ENCODE measurements at regions not wholly inside any gene's neighbourhood (a gene's known extent, or its start where the extent isn't known, plus 50 kb on each side); places are given as distances from the start of the nearest gene placed in this dataset.
"Not testable (repeated sequence)": the region's sequence is repeated elsewhere in the genome, so short reads cannot be mapped to it uniquely, and the experiment has no call there.

DNA sequence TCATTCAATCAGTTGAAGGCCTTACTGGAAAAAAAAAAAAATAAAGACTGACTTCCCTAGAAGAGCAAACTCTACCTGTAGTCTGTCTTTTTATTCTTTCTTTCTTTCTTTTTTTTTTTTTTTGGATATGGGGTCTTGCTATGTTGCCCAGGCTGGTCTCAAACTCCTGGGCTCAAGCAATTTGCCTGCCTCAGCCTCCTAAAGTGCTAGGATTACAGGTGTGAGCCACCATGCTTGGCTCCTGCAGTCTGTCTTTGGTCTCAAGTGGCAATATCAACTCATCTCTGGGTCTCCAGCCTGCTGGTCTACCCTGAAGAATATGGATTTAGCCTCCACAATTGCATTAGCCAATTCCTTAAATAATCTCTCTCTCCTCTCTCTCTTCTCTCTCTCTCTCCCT lies 167.7 kb upstream of the P2RY1 start:
- no peak for DNase-seq (ENCODE audit: low spot score)

DNA sequence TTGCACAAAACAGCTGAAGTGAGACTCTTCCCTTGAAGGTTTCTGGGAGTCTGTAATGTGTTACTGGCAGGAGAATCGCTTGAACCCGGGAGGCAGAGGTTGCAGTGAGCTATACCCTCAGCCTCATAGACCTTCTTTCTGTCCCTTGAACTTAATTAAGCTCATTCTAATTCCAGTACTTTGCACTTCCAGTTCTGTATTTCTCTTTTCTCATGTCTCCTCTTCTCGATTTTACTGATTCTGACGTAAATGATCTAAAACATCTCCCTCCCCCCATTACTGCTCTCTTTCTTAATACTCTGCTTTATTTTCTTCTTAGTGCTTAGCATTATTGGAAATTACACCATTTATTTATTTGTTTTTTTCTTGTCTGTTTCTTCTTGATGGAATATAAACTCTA lies 165.4 kb upstream of the P2RY1 start:
- DNase-seq (ENCODE audit: low spot score) = no peak

- DNase-seq (ENCODE audit: low spot score) = no peak
Measured at GRCh38 chr3:152671446-152672319, 163.2 kb upstream of the P2RY1 start.

DNA sequence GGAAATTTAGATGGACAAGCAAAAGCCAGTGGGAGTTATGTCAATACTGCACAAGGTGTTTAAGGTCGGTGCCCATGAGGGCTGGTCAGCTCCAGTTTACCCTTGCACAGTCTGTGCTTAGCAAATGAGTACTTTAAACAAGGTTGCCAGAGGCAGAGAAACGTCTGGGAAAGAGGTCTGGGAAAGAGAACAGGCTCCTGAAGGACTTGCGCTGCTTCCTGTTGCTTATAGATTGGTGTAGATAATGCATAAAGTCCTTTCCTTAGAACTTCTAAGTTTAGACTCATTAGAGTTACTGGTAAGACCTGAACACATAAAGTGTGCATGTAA lies 162.6 kb upstream of the P2RY1 start:
- DNase-seq (ENCODE audit: low spot score) = no peak

GRCh38 chr3:152676810-152677379 lies 158.0 kb upstream of the P2RY1 start:
- no peak for DNase-seq (ENCODE audit: low spot score)

DNA sequence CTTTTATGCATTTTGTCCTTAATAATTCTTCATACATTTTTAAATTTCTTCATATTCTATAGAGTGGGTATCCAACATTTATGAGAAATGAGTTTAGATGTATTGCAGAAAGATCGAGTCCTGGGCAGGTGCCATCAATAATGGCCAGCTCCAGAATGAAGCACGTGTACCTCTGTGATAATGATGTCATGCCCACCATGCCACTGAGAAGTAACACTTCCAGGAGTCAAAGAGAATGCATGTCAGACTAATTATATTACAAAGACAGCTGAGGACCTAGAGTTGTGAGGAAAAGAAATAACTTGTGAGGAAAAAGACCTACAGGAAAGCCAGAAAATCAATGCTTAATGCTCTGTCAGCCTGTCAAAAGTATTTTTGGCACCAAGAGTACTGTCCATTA lies 157.4 kb upstream of the P2RY1 start:
- DNase-seq (ENCODE audit: low spot score) = no peak

DNA sequence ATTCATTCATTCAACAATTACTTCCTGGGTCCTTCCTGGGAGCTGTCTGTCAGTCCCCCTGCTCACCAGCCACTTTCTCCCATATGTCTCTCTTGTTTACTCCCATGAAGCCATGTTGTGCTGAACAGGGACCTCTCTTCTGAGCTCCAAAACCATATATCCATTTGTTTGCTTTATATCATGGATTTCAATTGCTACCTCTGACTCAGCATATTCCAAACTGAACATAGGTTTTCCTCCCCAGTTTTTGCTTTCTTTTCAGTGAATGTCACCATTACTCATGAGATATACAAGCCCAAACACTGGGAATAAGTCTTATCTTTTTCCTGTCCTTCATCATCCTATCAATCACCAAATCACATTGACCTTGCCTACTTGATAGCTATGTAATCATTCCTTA lies 152.5 kb upstream of the P2RY1 start:
- DNase-seq (ENCODE audit: low spot score) = no peak

DNA sequence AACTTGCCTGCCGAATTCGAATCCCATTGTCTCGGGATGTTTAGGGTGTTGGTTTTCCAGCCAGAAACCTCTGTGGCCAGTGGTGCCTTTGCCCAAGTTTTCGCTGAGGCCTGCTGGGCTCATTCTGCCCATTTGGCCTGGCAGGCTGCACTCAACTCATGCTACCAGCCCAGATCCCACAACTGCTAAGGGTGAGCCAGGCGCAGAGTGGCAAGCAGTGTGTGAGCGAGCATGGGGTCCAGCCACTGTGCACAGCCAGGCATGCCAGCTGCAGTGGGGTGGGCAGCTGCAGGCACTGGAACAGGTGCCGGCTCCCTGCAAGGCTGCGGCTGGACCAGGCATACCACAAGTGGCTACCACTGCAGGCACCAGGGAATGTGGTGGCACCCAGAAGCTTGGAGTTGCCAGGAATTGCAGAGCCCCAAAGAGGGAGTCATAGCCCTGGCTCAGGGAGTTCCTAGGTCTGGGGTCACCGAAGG lies 151.4 kb upstream of the P2RY1 start:
- DNase-seq (ENCODE audit: low spot score) = no peak

DNA sequence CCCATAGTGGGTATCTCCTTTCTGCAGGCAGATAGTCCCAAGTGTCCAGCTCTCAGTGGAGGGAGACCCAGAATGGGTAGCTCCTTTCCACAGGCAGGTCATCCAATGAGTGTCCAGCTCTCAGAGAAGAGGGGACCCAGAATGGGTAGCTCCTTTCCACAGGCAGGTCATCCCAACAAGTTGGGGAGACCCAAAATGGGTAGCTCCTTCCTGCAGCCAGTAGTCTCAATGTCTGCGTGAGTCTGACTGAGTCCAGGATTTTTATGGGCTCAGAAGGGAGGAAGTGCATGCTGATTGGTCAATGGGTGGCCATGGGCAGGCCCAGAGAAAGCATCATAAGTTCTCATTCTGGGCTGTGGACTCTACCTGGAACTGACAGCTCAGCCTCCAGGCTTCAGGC lies 150.7 kb upstream of the P2RY1 start:
- DNase-seq (ENCODE audit: low spot score) = no peak

- DNase-seq (ENCODE audit: low spot score) = no peak
Measured at GRCh38 chr3:152688313-152688712, 146.6 kb upstream of the P2RY1 start.

GRCh38 chr3:152692326-152692725 lies 142.6 kb upstream of the P2RY1 start:
- DNase-seq (ENCODE audit: low spot score) = not testable (repeated sequence)

DNA sequence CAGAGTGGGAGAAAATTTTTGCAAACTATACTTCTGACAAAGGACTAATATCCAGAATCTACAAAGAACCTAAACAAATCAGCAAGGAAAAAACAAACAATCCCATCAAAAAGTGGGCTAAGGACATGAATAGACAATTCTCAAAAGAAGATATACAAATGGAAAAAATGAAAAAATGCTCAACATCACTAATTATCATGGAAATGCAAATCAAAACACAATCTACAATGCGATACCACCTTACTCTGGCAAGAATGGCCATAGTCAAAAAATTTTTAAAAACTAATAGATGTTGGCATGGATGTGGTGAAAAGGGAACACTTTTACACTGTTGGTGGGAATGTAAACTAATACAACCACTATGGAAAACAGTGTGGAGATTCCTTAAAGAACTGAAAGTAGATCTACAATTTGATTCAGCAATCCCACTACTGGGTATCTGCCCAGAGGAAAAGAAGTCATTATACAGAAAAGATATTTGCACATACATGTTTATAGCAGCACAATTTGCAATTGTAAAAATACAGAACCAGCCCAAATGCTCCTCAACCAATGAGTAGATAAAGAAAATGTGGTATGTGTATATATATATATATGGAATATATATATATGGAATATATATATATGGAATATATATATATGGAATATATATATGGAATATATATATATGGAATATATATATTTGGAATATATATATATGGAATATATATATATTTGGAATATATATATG lies 141.2 kb upstream of the P2RY1 start:
- DNase-seq (ENCODE audit: low spot score) = not testable (repeated sequence)

DNA sequence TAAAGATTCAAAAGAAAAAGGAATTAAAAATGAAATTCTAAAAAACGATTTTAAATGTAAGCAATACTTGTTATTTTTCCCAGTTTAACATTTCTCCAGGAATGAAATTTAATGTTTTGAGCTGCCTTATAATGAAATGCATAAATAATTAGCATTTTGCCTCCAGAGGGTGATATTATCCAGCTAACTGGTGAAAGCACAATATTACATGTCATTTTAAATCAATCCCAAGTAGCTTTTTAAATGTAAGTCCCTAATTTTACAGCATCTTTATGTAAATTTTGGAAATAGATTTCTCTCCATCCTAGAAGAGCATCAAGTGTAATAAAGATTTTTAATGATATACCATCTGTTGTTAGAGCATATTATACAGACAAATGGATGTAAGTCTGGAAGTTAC lies 139.1 kb upstream of the P2RY1 start:
- DNase-seq (ENCODE audit: low spot score) = no peak

- DNase-seq (ENCODE audit: low spot score) = no peak
Measured at GRCh38 chr3:152696962-152697361, 138.0 kb upstream of the P2RY1 start.

DNA sequence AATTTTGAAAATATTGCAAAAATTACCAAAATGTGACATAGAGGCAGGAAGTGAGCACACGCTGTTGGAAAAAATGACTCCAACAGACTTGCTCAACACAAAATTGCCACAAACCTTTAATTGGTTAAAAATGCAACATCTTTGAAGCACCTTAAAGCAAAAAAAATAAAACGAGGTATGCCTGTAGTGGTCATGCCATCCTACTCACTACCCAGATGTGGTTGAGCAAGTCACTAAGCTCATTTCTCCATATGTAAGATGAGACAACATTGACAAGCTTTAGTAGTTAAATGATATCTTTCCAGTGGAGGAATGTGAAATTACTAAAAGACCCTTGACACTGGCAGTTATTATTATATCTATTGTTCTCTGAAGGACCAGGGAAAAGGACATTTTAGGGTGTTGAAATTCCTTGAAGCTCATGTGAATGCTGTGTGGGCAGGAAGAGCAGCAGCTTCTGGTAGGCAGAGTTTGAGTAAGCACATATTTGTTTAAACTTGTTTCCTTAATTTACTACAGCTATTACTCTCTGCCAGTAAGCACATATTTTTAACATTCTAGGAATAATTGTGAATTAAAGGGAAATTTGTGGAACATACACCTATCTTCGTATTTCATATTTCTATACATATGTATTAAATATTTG lies 131.6 kb upstream of the P2RY1 start:
- no peak for DNase-seq (ENCODE audit: low spot score)

GRCh38 chr3:152706991-152707713 lies 127.8 kb upstream of the P2RY1 start:
- no peak for DNase-seq (ENCODE audit: low spot score)

- no peak for DNase-seq (ENCODE audit: low spot score)
Measured at GRCh38 chr3:152709659-152710058, 125.3 kb upstream of the P2RY1 start.

GRCh38 chr3:152710549-152710948 lies 124.4 kb upstream of the P2RY1 start:
- DNase-seq (ENCODE audit: low spot score) = no peak

DNA sequence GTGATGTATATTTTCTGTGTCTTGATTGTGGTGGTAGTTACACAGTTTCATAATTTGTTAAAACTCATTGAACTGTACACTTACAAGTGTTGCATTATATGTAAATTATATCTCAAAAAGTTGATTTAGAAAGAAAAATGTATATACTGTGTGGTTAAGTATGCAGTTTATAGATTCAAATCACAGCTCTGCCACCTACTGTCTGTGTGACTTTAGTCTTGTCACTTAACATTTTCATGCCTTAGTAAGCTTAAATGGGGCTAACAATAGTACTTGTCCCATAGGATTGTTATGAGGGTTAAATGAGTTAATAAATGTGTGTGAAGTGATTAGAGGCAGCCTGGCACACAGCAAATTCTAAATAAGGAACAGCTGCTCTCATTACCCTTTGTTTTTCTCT lies 120.9 kb upstream of the P2RY1 start:
- DNase-seq (ENCODE audit: low spot score) = no peak

DNA sequence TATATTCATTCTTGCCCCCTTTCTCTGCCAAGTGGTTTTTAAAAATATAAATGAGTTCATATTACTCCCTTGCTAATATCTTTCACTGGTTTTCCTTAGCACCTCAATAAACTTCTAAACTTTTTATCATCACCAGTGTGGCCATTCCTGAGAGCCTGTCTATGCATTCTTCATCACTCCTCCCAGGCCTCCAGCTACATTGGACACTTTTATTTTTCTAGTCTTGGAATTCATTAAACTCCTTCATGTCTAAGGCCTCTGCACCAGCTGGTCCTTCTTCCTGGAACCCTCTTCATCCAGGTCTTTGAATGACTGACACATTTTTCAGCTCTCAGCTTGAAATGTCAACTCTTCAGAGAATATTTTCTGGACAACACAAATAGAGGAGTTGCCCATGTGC lies 120.4 kb upstream of the P2RY1 start:
- DNase-seq (ENCODE audit: low spot score) = no peak

DNA sequence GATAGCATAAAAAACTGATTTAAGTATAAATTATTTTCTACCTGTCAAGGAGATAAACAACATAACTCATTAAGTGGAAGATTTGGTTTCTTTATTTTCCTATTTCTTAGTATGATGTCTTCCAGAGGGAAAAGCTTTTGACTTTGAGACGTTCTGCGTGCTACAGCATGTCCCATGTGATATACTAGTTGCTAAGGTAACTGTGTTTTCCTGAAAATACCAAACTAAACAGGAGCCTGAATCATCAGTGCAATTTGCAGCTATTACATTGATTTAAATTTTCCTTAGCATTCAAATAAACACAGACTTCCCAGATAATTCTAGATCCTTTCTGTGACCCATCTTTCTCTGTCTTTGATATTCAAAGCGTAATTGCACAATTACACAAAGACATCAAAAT lies 117.7 kb upstream of the P2RY1 start:
- DNase-seq (ENCODE audit: low spot score) = no peak

GRCh38 chr3:152718810-152719209 lies 116.1 kb upstream of the P2RY1 start:
- DNase-seq (ENCODE audit: low spot score) = no peak

Measured in AG08395 (cell line).